B cell (primary cell): ENCODE measurements at regions not wholly inside any gene's neighbourhood (a gene's known extent, or its start where the extent isn't known, plus 50 kb on each side); places are given as distances from the start of the nearest gene placed in this dataset.

Experiments
- ATAC-seq: fragments of 200-7000 bp; cut with Tn5 transposase; one replicate; pipeline ENCODE4 v1.10.0; 2021; ENCODE audit warnings: low read depth, mild to moderate bottlenecking, moderate number of reproducible peaks, moderate library complexity
- CTCF ChIA-PET: fragments of 350-600 bp; sonication (Branson Sonifier 250); formaldehyde crosslinking; loops from one replicate; lab custom pipeline; 2021; ENCODE audit warnings: antibody characterized with exemption, inconsistent platforms; lab: Charles Lee
- POLR2A ChIA-PET: fragments of 350-600 bp; sonication (Branson Sonifier 250); formaldehyde crosslinking; loops from one replicate; lab custom pipeline; 2021; ENCODE audit warnings: antibody characterized with exemption; lab: Charles Lee
- DNase-seq: peaks from one replicate; pipeline ENCODE4 v3.0.0; 2013
- H2AFZ ChIP-seq: 2 replicates; pipeline ENCODE4 v1.6.1; 2012; ENCODE audit warnings: mild to moderate bottlenecking, low read depth, low read length; ENCODE audit not compliant: insufficient read depth, poor library complexity, severe bottlenecking
- H3K27ac ChIP-seq, 2 donors: 1 replicate in 1 of 2; 2 replicates in 1 of 2; pipeline ENCODE4 v1.5.1; 2012 to 2013; ENCODE audit warnings: low read length in 2 of 2, mild to moderate bottlenecking in 2 of 2, moderate library complexity in 1 of 2
- H3K27me3 ChIP-seq, 4 experiments: fragments of 200-600 bp in 1 of 4; sonication (generic) in 1 of 4; replicated peaks in 1 of 4; 1 replicate in 2 of 4; 2 replicates in 2 of 4; pipeline versions ENCODE4 v1.6.1 to v1.7.0; 2013 to 2016; ENCODE audit warnings: low read length in 3 of 4, mild to moderate bottlenecking in 2 of 4, mixed read lengths in 1 of 4, moderate library complexity in 1 of 4; ENCODE audit not compliant: insufficient read depth in 4 of 4, control insufficient read depth in 3 of 4; ENCODE audit errors: control extremely low read depth in 1 of 4
- H3K36me3 ChIP-seq, 2 experiments: replicated peaks in 1 of 2; 1 replicate in 1 of 2; 2 replicates in 1 of 2; pipeline versions ENCODE4 v1.6.1 to v1.7.1; 2013; ENCODE audit warnings: low read length in 1 of 2; ENCODE audit not compliant: insufficient read depth in 2 of 2, control insufficient read depth in 1 of 2; ENCODE audit errors: control extremely low read depth in 1 of 2, extremely low read depth in 1 of 2
- H3K4me1 ChIP-seq, 2 donors: fragments of 200-600 bp in 1 of 2; sonication (generic) in 1 of 2; 1 replicate in 1 of 2; 2 replicates in 1 of 2; pipeline versions ENCODE4 v1.5.1 to v1.6.1; 2013 to 2017; ENCODE audit warnings: low read length in 2 of 2; ENCODE audit not compliant: control insufficient read depth in 2 of 2, insufficient read depth in 2 of 2
- H3K4me2 ChIP-seq: replicated peaks from 2 replicates; pipeline ENCODE3; 2012; ENCODE audit warnings: mild to moderate bottlenecking, low read depth, low read length; ENCODE audit not compliant: poor library complexity, severe bottlenecking
- H3K4me3 ChIP-seq, 5 experiments: fragments of 200-600 bp in 1 of 5; sonication (generic) in 1 of 5; 1 replicate in 3 of 5; 2 replicates in 2 of 5; pipeline versions ENCODE4 v1.5.1 to v1.7.0; 2011 to 2016; ENCODE audit warnings: low read length in 4 of 5, mild to moderate bottlenecking in 4 of 5, low read depth in 2 of 5, control low read depth in 1 of 5, moderate library complexity in 1 of 5; ENCODE audit not compliant: insufficient read depth in 1 of 5; ENCODE audit errors: control extremely low read depth in 1 of 5, extremely low read depth in 1 of 5
- H3K79me2 ChIP-seq: fragments of 200-600 bp; sonication (generic); one replicate; pipeline ENCODE4 v1.6.0; 2016; ENCODE audit warnings: low read length; ENCODE audit not compliant: control insufficient read depth, insufficient read depth
- H3K9ac ChIP-seq: fragments of 200-600 bp; sonication (generic); 2 replicates; pipeline ENCODE4 v1.6.1; 2017; ENCODE audit warnings: mild to moderate bottlenecking, low read length, moderate library complexity
- H3K9me3 ChIP-seq, 3 donors: one replicate each; pipeline versions ENCODE4 v1.6.1 to v1.7.1; 2013; ENCODE audit warnings: low read length in 2 of 3; ENCODE audit not compliant: control insufficient read depth in 2 of 3, insufficient read depth in 1 of 3; ENCODE audit errors: control extremely low read depth in 1 of 3
- H4K20me1 ChIP-seq: 2 replicates; pipeline ENCODE4 v1.6.0; 2012; ENCODE audit warnings: mild to moderate bottlenecking, low read length; ENCODE audit not compliant: insufficient read depth, control insufficient read depth, poor library complexity, severe bottlenecking
- H3K27ac Mint-ChIP-seq: one replicate; pipeline ENCODE4 v1.8.0; 2021; ENCODE audit warnings: mixed read lengths
- H3K27me3 Mint-ChIP-seq: one replicate; pipeline ENCODE4 v1.8.0; 2021; ENCODE audit warnings: mixed read lengths
- H3K4me1 Mint-ChIP-seq: one replicate; pipeline ENCODE4 v1.8.0; 2021; ENCODE audit warnings: mixed read lengths
- H3K4me3 Mint-ChIP-seq: one replicate; pipeline ENCODE4 v1.8.0; 2021; ENCODE audit warnings: mixed read lengths
- H3K9me3 Mint-ChIP-seq: one replicate; pipeline ENCODE4 v1.8.0; 2022; ENCODE audit warnings: mixed read lengths; ENCODE audit not compliant: insufficient read depth
- EZH2 ChIP-seq: IDR thresholded peaks from 2 replicates; pipeline ENCODE4 v1.6.1; 2012; ENCODE audit warnings: borderline replicate concordance, low read depth, mild to moderate bottlenecking, moderate library complexity, low read length; ENCODE audit not compliant: insufficient read depth, poor library complexity, severe bottlenecking
- WGBS: methylation state at CpG from one replicate; pipeline ENCODE4 v1.1.5; 2013; ENCODE audit warnings: missing lambda C conversion rate; ENCODE audit not compliant: insufficient coverage; 5-methylcytosine and 5-hydroxymethylcytosine counted together
- intact Hi-C: fragments of 100-400 bp; cut with micrococcal nuclease; formaldehyde crosslinking; loops from one replicate; pipeline ENCODE4 v1.10.0; 2022
- TF ChIP-seq, protein P1 (sequence below): fragments of 200-600 bp; IDR thresholded peaks from one replicate; pipeline ENCODE4 v1.8.0; 2022; ENCODE audit warnings: antibody characterized with exemption, mild to moderate bottlenecking

- peaks cover 8% of the 10 kb centered on the region for H3K27me3 Mint-ChIP-seq
- DNase-seq = no peak
- 80% methylated on average over 1 of the region's 4 CpGs for WGBS
These were observed 145.9 kb upstream of the WDR11 start for GRCh38 chr10:120705309-120705708.

DNA sequence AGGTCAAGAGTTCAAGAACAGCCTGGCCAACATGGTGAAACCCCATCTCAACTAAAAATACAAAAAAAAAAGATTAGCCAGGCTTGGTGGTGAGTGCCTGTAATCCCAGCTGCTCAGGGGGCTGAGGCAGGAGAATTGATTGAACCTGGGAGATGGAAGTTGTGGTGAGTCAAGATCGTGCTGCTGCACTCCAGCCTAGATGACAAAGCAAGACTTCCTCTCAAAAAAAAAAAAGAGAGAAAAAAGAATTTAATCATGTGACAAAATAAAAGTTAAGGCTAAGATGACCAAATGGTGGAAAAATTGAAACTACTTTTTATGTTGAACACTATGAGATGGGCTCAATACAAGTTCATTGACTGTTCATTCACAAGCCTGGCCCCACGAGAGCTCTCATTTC, 141.1 kb upstream of the WDR11 start:
- Histone ChIP-seq H2AFZ (no peak overlapping the region), H3K27ac (no peak overlapping the region), H3K4me1 (no peaks in the 10 kb centered on the region), H3K27me3 (no peaks in the 10 kb centered on the region), H3K79me2 (no peaks in the 10 kb centered on the region), H3K36me3 (no peaks in the 10 kb centered on the region), H4K20me1 (no peaks in the 10 kb centered on the region), H3K9ac (no peak overlapping the region), H3K4me3 (no peak overlapping the region), H3K4me2 (no peak overlapping the region), H3K9me3 (no peaks in the 10 kb centered on the region)
- ChIA-PET POLR2A (no interaction called here), CTCF (no interaction called here)
- Mint-ChIP-seq H3K27ac (no peak overlapping the region), H3K4me1 (no peaks in the 10 kb centered on the region), H3K9me3 (no peaks in the 10 kb centered on the region), H3K27me3 (peaks cover 6% of the 10 kb centered on the region), H3K4me3 (no peak overlapping the region)
- intact Hi-C loops = no loop called here
- DNase-seq (no peak), ATAC-seq (no peak)
- TF ChIP-seq, protein P1, sequence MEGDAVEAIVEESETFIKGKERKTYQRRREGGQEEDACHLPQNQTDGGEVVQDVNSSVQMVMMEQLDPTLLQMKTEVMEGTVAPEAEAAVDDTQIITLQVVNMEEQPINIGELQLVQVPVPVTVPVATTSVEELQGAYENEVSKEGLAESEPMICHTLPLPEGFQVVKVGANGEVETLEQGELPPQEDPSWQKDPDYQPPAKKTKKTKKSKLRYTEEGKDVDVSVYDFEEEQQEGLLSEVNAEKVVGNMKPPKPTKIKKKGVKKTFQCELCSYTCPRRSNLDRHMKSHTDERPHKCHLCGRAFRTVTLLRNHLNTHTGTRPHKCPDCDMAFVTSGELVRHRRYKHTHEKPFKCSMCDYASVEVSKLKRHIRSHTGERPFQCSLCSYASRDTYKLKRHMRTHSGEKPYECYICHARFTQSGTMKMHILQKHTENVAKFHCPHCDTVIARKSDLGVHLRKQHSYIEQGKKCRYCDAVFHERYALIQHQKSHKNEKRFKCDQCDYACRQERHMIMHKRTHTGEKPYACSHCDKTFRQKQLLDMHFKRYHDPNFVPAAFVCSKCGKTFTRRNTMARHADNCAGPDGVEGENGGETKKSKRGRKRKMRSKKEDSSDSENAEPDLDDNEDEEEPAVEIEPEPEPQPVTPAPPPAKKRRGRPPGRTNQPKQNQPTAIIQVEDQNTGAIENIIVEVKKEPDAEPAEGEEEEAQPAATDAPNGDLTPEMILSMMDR = no peak
- no peak for TF ChIP-seq EZH2
- WGBS = 82% methylated on average over 1 of the region's 2 CpGs

More at GRCh38 chr10:120705309-120705708, 145.9 kb upstream of the WDR11 start:
- TF ChIP-seq, protein P1 = no peak
- no peak for TF ChIP-seq EZH2
- Histone ChIP-seq H3K4me1 (no peaks in the 10 kb centered on the region), H3K36me3 (no peaks in the 10 kb centered on the region), H4K20me1 (no peaks in the 10 kb centered on the region), H3K9ac (no peak overlapping the region), H3K9me3 (no peaks in the 10 kb centered on the region), H2AFZ (no peak overlapping the region), H3K4me3 (no peak overlapping the region), H3K27ac (no peak overlapping the region), H3K27me3 (no peaks in the 10 kb centered on the region), H3K79me2 (no peaks in the 10 kb centered on the region), H3K4me2 (no peak overlapping the region)
- intact Hi-C loops = no loop called here
- Mint-ChIP-seq H3K4me3 (no peak overlapping the region), H3K9me3 (peaks cover 2% of the 10 kb centered on the region), H3K4me1 (no peaks in the 10 kb centered on the region), H3K27ac (no peak overlapping the region)
- POLR2A ChIA-PET = no interaction called here
- CTCF ChIA-PET = no interaction called here
- no peak for ATAC-seq
